Erythroblast (primary cell): ENCODE measurements at regions not wholly inside any gene's neighbourhood (a gene's known extent, or its start where the extent isn't known, plus 50 kb on each side); places are given as distances from the start of the nearest gene placed in this dataset.

ENCODE experiments used
- GATA1 ChIP-seq: IDR thresholded peaks from 2 replicates; pipeline ENCODE4 v1.6.1; 2011; ENCODE audit warnings: low read depth, mild to moderate bottlenecking, control low read depth, low read length, moderate library complexity
- POLR2A ChIP-seq: IDR thresholded peaks from 2 replicates; pipeline ENCODE4 v1.6.1; 2011; ENCODE audit warnings: mild to moderate bottlenecking, low read length

GRCh38 chr7:33837356-33837851, 67.9 kb upstream of the BMPER start:
- TF ChIP-seq POLR2A (no peak), GATA1 (no peak)
